HL-60 (cell line): ENCODE measurements at regions not wholly inside any gene's neighbourhood (a gene's known extent, or its start where the extent isn't known, plus 50 kb on each side); places are given as distances from the start of the nearest gene placed in this dataset.

Experiments
- DNase-seq, 2 experiments: peaks; one replicate each; pipeline ENCODE4 v3.0.0-alpha.2; 2010 to 2020; ENCODE audit warnings: low read depth in 1 of 2, low spot score in 1 of 2
- H3K27ac ChIP-seq: fragments of 250-450 bp; sonication (Bioruptor Pico); replicated peaks from 2 replicates; pipeline ENCODE4 v1.5.1; 2020; ENCODE audit warnings: mild to moderate bottlenecking, moderate library complexity
- H3K27me3 ChIP-seq: fragments of 250-450 bp; sonication (Bioruptor Pico); 2 replicates; pipeline ENCODE4 v1.5.1; 2021; ENCODE audit warnings: mild to moderate bottlenecking, moderate library complexity; ENCODE audit not compliant: insufficient read depth, poor library complexity, severe bottlenecking
- H3K4me3 ChIP-seq: replicated peaks from 2 replicates; pipeline ENCODE4 v1.5.1; 2011; ENCODE audit warnings: mild to moderate bottlenecking, control low read depth, low read length; ENCODE audit not compliant: insufficient read depth
- CTCF ChIP-seq: IDR thresholded peaks from one replicate; pipeline ENCODE4 v1.5.1; 2011; ENCODE audit warnings: low read length, control low read depth, inconsistent platforms; ENCODE audit not compliant: insufficient read depth
- GABPA ChIP-seq: IDR thresholded peaks from 2 replicates; pipeline ENCODE4 v1.6.1; 2012; ENCODE audit warnings: low read depth
- POLR2AphosphoS5 ChIP-seq: IDR thresholded peaks from 2 replicates; pipeline ENCODE4 v1.6.1; 2012; ENCODE audit warnings: low read depth
- REST ChIP-seq: IDR thresholded peaks from 2 replicates; pipeline ENCODE4 v1.6.1; 2012; ENCODE audit warnings: low read depth; ENCODE audit not compliant: insufficient replicate concordance
- SPI1 ChIP-seq: IDR thresholded peaks from 2 replicates; pipeline ENCODE4 v1.6.1; 2012; ENCODE audit warnings: low read depth, mild to moderate bottlenecking, borderline replicate concordance

- no peak overlapping the region for H3K4me3 ChIP-seq
- no peak overlapping the region for H3K27ac ChIP-seq
- H3K27me3 ChIP-seq, result no peaks in the 10 kb centered on the region
- no peak for TF ChIP-seq CTCF
- no peak for TF ChIP-seq GABPA
- no peak for TF ChIP-seq REST
- no peak for TF ChIP-seq POLR2AphosphoS5
- no peak for TF ChIP-seq SPI1
- no peak for DNase-seq
These were observed 203.5 kb upstream of the NEGR1 start for GRCh38 chr1:72485801-72486200.

- Histone ChIP-seq H3K27ac (no peak overlapping the region), H3K4me3 (no peak overlapping the region), H3K27me3 (no peaks in the 10 kb centered on the region)
- DNase-seq, result no peak
- TF ChIP-seq SPI1, result no peak
- TF ChIP-seq CTCF, result no peak
- TF ChIP-seq POLR2AphosphoS5, result no peak
- no peak for TF ChIP-seq GABPA
- TF ChIP-seq REST, result no peak
These were observed 201.6 kb upstream of the NEGR1 start for GRCh38 chr1:72483846-72484357.

- TF ChIP-seq CTCF (no peak), REST (no peak), SPI1 (no peak), POLR2AphosphoS5 (no peak), GABPA (no peak)
- DNase-seq, result no peak
- H3K27ac ChIP-seq, result no peak overlapping the region
- no peak overlapping the region for H3K4me3 ChIP-seq
- no peaks in the 10 kb centered on the region for H3K27me3 ChIP-seq
These were observed 200.5 kb upstream of the NEGR1 start for GRCh38 chr1:72482736-72483413.
